ENCODE measurements at regions not wholly inside any gene's neighbourhood (a gene's known extent, or its start where the extent isn't known, plus 50 kb on each side); places are given as distances from the start of the nearest gene placed in this dataset.
"Not testable (repeated sequence)": the region's sequence is repeated elsewhere in the genome, so short reads cannot be mapped to it uniquely, and the experiment has no call there.

- Histone ChIP-seq H3F3A (ENCODE audit: low read length, unreplicated experiment) (no peaks in the 10 kb centered on the region), H2AFZ (ENCODE audit: low read length) (no peak overlapping the region), H3K4me3 (ENCODE audit: low read length) (no peak overlapping the region), H3K9me2 (replicated peaks; ENCODE audit: low read length) (no peaks in the 10 kb centered on the region), H4K20me1 (ENCODE audit: low read length) (no peaks in the 10 kb centered on the region), H3K27ac (ENCODE audit: low read length) (no peak overlapping the region), H3K4me1 (ENCODE audit: insufficient read depth, low read length) (no peaks in the 10 kb centered on the region), H3K79me2 (ENCODE audit: low read length) (no peaks in the 10 kb centered on the region), H3K9ac (ENCODE audit: low read length) (no peak overlapping the region), H3K27me3 (ENCODE audit: low read length) (peaks cover 8% of the 10 kb centered on the region), H3K36me3 (ENCODE audit: low read depth, low read length) (no peaks in the 10 kb centered on the region), H3K4me2 (ENCODE audit: low read length) (no peak overlapping the region), H3K9me3 (ENCODE audit: low read length) (no peaks in the 10 kb centered on the region)
- intact Hi-C loops (cut with micrococcal nuclease): no loop called here
- ATAC-seq: no peak
- TF ChIP-seq EZH2phosphoT487 (IDR thresholded peaks at IDR 0.05; ENCODE audit: borderline replicate concordance, low read length) (no peak), EZH2 (IDR thresholded peaks at IDR 0.05; ENCODE audit: low read length, unreplicated experiment) (no peak)
- TF ChIP-seq, protein P1, sequence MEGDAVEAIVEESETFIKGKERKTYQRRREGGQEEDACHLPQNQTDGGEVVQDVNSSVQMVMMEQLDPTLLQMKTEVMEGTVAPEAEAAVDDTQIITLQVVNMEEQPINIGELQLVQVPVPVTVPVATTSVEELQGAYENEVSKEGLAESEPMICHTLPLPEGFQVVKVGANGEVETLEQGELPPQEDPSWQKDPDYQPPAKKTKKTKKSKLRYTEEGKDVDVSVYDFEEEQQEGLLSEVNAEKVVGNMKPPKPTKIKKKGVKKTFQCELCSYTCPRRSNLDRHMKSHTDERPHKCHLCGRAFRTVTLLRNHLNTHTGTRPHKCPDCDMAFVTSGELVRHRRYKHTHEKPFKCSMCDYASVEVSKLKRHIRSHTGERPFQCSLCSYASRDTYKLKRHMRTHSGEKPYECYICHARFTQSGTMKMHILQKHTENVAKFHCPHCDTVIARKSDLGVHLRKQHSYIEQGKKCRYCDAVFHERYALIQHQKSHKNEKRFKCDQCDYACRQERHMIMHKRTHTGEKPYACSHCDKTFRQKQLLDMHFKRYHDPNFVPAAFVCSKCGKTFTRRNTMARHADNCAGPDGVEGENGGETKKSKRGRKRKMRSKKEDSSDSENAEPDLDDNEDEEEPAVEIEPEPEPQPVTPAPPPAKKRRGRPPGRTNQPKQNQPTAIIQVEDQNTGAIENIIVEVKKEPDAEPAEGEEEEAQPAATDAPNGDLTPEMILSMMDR (conservative IDR thresholded peaks at IDR 0.05; ENCODE audit: low read depth, low read length): no peak
- BruUV-seq (replicated peaks): no TSS peak
- CTCF ChIA-PET: no interaction called here
- DNase-seq: no peak
- POLR2A ChIA-PET (ENCODE audit: unreplicated experiment): no interaction called here
Observed at GRCh38 chr13:78540058-78540457, 63.3 kb downstream of the POU4F1 start.

- H3K4me2 ChIP-seq (ENCODE audit: low read length); H3K36me3 ChIP-seq (ENCODE audit: low read depth, low read length); DNase-seq; ATAC-seq; H3K4me3 ChIP-seq (ENCODE audit: low read length); H3K27ac ChIP-seq (ENCODE audit: low read length); H4K20me1 ChIP-seq (ENCODE audit: low read length); H3K27me3 ChIP-seq (ENCODE audit: low read length); H3K79me2 ChIP-seq (ENCODE audit: low read length); H3K9me2 ChIP-seq (replicated peaks; ENCODE audit: low read length); H2AFZ ChIP-seq (ENCODE audit: low read length); POLR2A ChIA-PET (ENCODE audit: unreplicated experiment); H3K4me1 ChIP-seq (ENCODE audit: insufficient read depth, low read length); H3K9me3 ChIP-seq (ENCODE audit: low read length); H3F3A ChIP-seq (ENCODE audit: low read length, unreplicated experiment); intact Hi-C loops (cut with micrococcal nuclease); CTCF ChIA-PET; H3K9ac ChIP-seq (ENCODE audit: low read length); BruUV-seq (replicated peaks): not testable (repeated sequence)
Observed at GRCh38 chr13:78526044-78526443, 77.3 kb downstream of the POU4F1 start.

- no peaks in the 10 kb centered on the region for H3K27me3 ChIP-seq (ENCODE audit: low read length)
- no peaks in the 10 kb centered on the region for H4K20me1 ChIP-seq (ENCODE audit: low read length)
- ATAC-seq: no peak
- no peak overlapping the region for H3K27ac ChIP-seq (ENCODE audit: low read length)
- no peak overlapping the region for H3K4me3 ChIP-seq (ENCODE audit: low read length)
- no peaks in the 10 kb centered on the region for H3K79me2 ChIP-seq (ENCODE audit: low read length)
- DNase-seq: no peak
- H3K4me2 ChIP-seq (ENCODE audit: low read length): no peak overlapping the region
- H3K9me3 ChIP-seq (ENCODE audit: low read length): no peaks in the 10 kb centered on the region
- no peaks in the 10 kb centered on the region for H3K36me3 ChIP-seq (ENCODE audit: low read depth, low read length)
- CTCF ChIA-PET: no interaction called here
- H2AFZ ChIP-seq (ENCODE audit: low read length): no peak overlapping the region
- POLR2A ChIA-PET (ENCODE audit: unreplicated experiment): no interaction called here
- TF ChIP-seq, protein P1 (conservative IDR thresholded peaks at IDR 0.05; ENCODE audit: low read depth, low read length): no peak
- TF ChIP-seq EZH2phosphoT487 (IDR thresholded peaks at IDR 0.05; ENCODE audit: borderline replicate concordance, low read length) (no peak), EZH2 (IDR thresholded peaks at IDR 0.05; ENCODE audit: low read length, unreplicated experiment) (no peak)
- intact Hi-C loops (cut with micrococcal nuclease): no loop called here
- no peaks in the 10 kb centered on the region for H3K4me1 ChIP-seq (ENCODE audit: insufficient read depth, low read length)
- H3F3A ChIP-seq (ENCODE audit: low read length, unreplicated experiment): no peaks in the 10 kb centered on the region
- BruUV-seq (replicated peaks): no TSS peak
- H3K9ac ChIP-seq (ENCODE audit: low read length): no peak overlapping the region
- H3K9me2 ChIP-seq (replicated peaks; ENCODE audit: low read length): no peaks in the 10 kb centered on the region
Observed at GRCh38 chr13:78524936-78525335, 78.4 kb downstream of the POU4F1 start.
